Inferior parietal cortex (tissue), 1 donor: ENCODE measurements at regions not wholly inside any gene's neighbourhood (a gene's known extent, or its start where the extent isn't known, plus 50 kb on each side); places are given as distances from the start of the nearest gene placed in this dataset.

Experiments
- DNase-seq: peaks from one replicate; pipeline ENCODE4 v3.0.0-alpha.2; 2016; ENCODE audit errors: extremely low spot score

- no peak for DNase-seq
Observed at GRCh38 chr5:73311291-73312110, 137.1 kb downstream of the FOXD1 start.

- DNase-seq, result no peak
Observed at GRCh38 chr5:73307645-73308355, 134.8 kb downstream of the TMEM174 start.

DNA sequence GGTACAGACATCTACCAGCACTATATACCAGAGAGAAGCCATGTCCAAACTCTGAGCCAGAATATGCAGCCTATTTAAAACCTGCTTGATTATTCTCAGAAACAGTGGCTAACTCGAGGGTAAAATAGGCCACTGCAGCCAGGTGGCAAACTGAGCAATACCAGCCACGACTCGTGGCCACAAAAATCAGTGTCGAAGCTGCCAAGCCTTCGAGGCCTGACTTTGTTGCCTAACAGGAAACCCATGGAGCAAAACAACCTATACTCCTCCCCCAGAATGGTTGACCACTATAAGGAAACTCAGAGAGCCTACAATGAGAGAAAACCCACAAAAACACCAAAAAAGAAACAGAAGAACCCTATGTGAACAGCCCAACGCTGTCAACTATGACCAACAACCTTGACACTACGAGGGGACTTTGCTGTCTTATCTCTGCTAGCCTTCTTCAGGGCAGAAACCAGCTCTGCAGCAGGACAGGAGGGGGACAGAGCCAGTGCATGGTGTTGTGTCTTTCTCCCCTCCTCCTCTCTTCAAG, 133.8 kb downstream of the TMEM174 start:
- no peak for DNase-seq

DNA sequence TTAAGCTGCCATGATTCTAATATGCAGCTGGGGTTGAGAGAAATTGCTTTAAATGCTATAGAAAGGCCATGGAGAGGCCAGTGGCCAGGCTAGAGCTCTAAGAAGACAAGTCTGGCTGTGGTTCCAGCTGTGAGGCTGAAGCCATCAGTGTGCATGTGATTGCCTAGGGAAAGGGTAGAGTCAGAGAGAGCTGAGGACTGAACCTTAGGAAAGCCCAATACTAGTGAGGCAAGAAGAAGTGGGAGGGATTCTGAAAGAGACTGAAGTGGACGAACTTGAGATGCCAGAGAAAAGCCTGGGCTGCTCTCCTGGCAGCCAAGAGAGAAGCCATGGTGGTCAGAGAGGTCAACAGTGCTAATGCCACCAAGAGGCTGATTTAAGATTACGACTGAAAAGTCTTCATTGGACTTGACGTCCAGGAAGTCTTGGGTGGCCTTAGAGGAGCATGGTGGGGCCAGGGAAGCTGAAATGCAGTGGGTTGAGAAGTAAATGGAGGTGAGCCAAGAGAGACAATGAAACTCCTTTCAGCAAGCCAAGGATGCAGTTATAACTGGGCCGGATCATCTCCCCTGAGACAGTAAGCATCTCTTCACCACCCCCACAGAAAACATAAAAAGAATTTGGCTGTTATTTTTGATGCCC, 133.2 kb downstream of the TMEM174 start:
- no peak for DNase-seq

DNA sequence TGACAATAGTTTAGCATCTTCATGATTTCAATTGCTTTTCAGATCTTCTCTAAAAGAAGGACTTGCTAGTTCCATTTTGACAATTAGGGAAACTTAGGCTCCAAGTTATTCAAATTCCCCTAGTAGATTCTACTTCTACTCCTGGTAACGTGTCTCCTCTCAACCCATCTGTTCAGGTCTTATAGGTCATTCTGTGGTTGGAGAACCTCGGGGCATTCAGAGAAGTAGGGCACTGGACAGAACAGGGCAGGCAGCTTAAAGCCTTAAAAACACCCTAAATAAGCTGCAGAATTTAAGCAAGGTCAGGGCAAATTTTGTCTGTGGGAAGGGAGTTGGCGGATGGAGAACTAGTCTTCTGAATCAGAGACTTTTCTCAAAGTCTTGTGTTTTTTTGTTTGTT, 132.4 kb downstream of the TMEM174 start:
- no peak for DNase-seq

GRCh38 chr5:73304381-73304780, 131.4 kb downstream of the TMEM174 start:
- no peak for DNase-seq

DNA sequence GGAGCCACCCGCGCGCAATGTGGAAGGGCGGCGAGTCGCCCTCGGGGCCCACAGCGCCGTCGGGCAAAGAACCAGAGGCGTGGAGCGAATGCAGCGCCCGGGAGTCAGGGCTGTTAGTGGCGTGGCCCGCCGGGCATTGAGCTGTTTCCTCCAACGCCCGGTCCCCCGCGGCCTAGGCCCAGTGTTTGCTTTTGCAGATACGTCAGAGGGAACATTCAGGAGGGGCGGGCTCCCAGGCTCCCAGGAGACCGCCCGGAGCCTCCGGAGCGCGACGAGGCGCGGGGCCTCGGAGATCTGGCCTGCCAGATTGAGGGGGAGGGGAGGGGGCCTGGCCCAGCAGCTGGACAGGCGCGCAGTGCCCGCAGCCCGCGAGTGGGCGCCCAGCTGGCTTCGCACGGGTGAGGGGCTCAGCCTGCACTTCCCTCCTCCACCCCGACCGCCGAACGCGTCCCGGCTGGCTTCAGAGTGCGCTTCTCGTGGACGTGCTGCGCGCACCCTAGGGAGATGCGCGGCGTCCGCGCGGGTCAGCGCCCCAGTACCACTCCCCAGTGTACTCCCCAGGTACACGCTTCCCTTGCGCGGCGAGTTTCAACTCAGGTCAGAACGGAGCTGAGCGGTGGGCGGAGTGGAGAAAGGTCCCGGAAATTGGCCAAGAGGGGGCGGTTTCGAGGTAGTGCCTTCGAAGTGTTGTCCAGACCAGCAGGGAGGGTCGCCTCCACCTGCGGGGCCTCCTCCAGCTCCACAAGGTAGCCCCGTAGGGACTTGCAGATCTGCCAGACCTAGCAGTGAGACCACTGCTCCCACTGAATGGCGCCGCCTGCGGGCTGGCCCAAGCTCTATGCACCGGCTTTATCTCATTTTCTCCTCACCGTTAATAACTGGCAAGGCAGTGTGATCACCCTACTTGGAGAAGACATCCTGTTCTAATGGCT, 130.4 kb downstream of the TMEM174 start:
- DNase-seq, result no peak

GRCh38 chr5:73302797-73303147, 129.8 kb downstream of the TMEM174 start:
- DNase-seq, result no peak

DNA sequence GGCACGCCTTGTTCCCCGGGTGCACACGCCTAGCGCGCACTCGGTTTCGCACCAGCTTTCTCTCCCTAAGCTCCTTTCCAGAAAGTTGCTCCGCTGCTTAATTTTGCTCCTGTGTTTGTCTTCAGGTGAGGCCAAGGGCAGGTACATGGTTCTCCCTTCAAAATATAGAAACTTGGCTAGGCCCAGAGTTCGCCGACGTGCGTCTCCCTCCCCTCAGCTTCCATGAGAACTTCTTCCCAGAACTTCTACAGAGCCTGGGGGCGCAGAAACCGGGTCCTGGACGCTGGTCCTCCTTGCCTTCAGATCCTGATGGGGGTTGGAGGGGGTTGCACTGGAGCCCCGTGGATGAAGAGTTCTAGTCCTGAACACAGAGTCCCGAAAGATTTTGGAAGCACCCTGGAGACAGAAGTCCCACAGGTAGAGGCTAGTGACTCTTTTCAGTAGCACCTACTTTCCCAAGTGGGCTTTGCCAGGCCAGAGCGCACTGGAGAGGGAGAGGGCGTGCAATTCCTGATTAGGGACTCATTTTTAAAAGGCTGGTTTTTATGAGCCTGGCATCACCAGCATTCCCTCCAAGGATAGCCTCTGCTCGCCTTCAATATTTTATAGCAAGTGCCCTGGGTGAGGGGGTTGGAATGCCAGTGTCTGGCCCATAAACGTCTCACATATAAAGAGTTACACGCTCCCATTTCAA, 128.4 kb downstream of the TMEM174 start:
- no peak for DNase-seq

DNA sequence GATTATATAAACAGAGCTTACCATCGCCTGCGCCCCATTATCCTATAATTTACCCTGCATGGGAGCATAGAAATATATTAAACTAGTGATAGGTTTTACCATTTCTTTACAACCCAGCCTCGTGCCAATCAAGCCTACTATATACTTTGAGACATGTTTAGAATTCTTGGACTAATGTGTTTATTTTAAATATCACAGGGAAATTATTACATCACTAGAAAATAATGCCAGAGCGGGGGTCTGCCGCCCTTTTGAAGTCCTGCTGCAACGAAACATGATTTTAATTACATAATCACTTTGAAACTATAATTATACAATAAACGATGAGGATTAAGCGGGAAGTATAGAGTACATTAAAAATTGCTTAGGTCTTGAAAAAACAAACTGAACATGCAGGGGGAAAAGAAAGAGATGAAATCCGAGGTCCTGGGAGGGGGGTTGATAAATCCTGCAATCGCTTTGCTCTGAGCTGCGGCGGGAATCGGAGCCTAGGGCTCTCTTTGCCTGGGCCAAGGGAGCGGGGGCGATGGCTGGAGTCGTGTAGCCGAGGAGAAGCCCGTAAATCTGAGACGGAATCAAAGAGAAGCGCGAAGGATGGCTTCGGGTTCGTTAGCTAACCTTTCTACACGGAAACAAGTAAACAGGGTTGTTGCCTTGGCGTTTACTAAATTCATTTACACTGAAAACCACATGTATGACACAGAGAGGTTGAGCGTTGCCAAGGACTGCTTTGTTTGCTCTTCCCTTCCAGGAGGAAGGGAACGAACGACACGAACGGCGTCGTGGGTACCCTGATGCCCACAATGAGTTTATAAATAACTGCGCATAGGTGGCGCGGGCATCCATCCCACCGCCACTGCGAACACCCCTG, 127.6 kb downstream of the TMEM174 start:
- no peak for DNase-seq

DNA sequence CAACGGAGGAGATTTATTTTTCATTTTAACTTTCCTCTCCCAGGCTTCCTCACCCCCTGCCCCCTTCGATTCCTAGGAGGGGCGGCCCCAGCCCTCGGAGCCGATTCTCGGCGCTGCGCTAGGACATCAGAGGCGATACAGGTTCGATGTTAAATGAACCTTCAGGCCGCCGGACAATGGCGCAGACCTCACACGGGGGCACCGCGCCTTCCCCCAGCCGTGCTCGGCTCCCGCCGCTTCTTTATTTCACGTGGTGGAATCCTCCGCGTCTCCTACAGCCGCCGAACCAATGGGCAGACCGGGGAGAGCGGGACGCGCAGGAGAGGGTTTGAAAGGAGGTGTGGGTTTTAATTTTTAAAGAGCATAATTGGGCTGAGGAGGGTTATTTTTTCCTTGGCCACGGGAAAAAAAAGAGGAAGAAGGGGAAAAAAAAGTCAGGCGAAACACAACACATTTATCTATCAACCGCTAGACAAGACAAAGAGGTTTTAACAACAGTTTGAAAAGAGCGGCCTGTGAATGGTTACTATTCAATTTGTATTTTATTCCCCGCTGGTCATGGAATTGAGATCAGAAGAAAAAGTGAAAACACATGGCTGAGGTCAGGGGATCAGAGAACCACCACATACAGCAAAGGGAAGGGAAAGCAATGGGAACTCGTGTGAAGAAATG, 126.8 kb downstream of the TMEM174 start:
- DNase-seq, result no peak

DNA sequence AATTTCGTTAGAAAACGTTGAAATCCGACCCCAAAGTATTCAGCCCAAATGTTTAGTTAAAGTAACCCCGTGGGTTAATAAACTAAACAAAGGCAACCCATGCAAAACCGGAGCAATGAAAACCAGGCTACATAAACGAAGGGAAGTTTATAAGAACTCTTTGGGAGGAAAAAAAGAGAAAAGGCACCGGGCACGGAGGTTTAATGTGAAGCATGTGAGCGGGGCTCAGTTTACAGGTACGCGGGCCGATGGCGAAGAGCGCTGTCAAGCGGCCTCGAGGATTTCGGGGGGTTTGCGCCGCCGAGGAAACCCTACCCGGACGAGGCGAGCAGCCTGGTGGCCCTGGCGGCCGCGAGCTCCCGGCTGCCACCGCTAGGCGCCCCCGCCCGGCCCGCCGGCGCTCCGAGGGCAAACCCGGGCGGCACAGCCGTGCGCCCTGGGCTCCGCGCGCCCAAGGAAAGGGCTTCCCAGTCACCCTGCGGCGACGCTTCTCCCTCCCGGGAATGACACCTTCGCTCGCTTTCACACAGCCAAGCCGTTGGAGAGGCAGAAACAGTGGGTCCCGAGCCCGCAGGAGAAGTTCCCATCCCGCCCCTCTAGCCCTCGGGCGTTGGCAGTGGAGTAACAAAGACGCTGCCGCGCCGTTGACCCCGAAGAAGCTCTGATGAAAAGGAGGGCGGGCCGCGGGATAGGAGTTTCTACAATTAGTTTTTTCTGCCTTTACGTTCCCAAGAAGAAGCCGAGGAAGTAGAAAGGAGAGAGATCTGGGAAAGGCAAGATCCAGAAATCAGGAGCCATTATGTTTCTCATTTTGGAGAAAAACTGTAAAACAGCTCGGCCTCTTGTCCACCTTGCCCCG, 126.0 kb downstream of the TMEM174 start:
- no peak for DNase-seq

DNA sequence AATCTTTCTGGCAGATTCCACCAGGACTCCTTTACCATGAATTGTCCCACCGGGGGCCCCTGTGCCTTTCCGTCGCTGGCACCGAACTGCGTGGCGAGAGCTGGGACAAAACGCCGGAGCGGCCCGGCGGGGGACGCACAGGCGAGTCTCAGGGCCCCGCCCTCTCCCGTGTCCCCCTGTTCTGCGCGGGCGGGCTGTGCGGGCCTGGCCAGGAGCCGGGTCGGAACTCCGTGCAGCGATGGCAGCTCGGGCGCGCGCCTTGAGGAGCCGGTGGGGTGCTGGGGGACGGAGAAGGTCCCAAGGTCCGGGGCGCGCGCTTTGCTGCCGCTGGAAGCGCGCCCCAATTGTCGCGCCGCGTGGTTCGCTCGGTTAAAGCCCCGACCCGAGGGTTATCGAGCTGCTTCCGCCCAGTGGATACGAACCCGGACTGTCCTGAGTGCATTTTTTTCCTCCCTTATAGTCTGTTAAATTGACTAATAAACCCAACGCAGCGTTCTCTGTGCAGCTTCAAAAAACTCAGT, 125.3 kb downstream of the TMEM174 start:
- no peak for DNase-seq

DNA sequence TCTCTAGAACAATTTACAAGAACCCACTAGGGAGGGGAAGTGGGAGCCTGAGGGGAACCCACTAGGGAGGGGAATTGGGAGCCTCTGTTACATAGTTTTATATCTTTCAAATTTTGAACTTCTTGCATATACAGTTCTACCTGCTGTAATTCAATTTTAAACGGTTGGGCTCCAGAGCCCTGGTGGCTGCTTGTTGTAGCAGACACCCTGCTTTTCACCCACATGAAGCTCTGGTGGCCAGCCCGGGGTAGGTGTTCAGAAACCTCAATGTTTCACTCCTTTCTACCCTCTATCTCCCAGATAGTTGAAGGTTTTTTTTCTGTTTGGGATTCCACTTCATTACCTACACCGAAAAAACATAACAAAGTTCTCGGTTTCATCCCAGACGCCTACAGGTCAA, 124.4 kb downstream of the TMEM174 start:
- no peak for DNase-seq

GRCh38 chr5:73296772-73297171, 123.8 kb downstream of the TMEM174 start:
- no peak for DNase-seq

DNA sequence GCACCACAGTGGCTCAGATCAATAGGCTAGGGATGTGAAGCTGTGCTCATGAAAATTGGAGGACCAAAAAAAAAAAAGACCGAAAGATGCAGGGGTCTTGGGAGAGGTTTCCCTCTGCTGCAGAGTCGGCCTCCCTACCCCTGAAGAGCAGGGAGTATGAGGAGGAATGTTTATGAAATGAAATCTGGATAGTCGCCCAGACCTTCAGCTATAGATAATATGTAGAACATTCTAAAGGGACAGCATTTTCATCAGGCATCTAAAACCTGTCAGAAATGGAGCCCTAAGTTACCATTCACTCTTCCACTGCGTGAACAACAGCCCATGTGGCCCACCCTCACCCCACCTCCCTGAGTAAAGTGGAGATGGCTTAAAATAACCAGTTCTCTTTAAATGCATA, 122.9 kb downstream of the TMEM174 start:
- no peak for DNase-seq

GRCh38 chr5:73295447-73295846, 122.5 kb downstream of the TMEM174 start:
- no peak for DNase-seq

GRCh38 chr5:73292816-73293459, 119.9 kb downstream of the TMEM174 start:
- no peak for DNase-seq
